ENCODE measurements at regions not wholly inside any gene's neighbourhood (a gene's known extent, or its start where the extent isn't known, plus 50 kb on each side); places are given as distances from the start of the nearest gene placed in this dataset.
"Not testable (repeated sequence)": the region's sequence is repeated elsewhere in the genome, so short reads cannot be mapped to it uniquely, and the experiment has no call there.

DNA sequence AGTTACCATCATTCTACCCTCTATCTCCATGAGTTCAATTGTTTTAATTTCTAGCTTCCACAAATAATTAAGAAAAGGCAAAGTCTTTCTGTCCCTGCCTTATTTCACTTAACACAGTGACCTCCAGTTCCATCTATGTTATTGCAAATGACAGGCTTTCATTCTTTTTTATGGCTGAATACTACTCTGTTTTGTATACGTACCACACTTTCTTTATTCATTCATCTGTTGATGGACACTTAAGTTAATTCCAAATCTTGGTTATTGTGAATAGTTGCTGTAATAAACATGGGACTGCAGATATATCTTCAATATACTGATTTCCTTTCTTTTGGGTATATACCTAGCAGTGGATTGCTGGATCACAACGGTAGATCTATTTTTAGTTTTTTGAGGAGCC lies 314.1 kb downstream of the SV2B start:
- DNase-seq (ENCODE audit: low read depth), result no peak

DNA sequence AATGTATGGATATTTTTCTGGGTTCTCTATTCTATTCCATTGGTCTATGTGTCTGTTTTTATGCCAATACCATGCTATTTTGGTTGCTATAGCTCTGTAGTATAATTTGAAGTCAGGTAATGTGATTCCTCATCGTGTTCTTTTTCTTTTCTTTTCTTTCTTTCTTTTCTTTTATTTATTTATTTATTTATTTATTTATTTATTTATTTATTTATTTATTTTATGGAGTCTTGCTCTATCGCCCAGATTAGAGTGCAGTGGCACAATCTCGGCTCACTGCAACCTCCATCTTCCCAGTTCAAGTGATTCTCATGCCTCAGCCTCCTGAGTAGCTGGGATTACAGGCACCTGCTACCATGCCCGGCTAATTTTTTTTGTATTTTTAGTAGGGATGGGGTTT lies 315.2 kb downstream of the SV2B start:
- not testable (repeated sequence) for DNase-seq (ENCODE audit: low read depth)

GRCh38 chr15:91420689-91421088 lies 320.6 kb downstream of the SV2B start:
- no peak for DNase-seq (ENCODE audit: low read depth)

DNA sequence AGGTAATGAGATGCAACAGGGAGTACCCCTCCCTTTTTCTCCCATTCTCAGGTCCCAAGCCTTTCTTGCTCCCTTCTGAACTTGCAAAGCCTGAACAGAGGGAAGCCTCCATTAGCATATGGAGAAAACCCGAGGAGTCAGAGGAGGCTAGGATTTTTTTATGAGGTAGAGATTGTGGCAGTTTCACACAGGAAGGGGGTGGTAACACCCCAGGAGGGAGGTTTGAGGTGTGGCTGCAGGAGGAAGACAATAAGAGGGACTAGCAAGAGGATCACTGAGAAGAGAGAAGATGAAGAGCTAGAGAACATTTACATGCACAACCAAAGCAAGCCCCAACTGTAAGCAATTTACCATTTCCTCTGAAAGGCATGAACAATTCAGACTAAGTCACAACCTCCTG lies 322.7 kb downstream of the SV2B start:
- no peak for DNase-seq (ENCODE audit: low read depth)

- DNase-seq (ENCODE audit: low read depth), result no peak
Observed at GRCh38 chr15:91424001-91424400, 323.9 kb downstream of the SV2B start.

DNA sequence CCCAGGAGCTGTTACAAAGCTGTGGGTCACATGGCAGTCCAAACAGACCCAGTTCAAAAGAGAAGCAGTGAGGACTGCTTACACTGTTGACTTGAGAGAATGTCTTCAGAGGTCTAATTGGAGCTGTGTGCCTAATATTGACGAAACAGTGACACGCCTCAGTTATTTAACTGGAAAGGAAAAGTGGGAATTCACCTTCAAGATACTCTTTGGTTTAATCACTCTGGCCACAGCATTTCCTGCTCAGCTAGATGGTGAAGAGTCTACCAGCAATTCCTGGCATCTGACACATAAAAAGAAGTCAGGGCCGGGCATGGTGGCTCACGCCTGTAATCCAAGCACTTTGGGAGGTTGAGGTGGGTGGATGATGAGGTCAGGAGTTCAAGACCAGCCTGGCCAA lies 326.4 kb downstream of the SV2B start:
- DNase-seq (ENCODE audit: low read depth), result no peak

DNA sequence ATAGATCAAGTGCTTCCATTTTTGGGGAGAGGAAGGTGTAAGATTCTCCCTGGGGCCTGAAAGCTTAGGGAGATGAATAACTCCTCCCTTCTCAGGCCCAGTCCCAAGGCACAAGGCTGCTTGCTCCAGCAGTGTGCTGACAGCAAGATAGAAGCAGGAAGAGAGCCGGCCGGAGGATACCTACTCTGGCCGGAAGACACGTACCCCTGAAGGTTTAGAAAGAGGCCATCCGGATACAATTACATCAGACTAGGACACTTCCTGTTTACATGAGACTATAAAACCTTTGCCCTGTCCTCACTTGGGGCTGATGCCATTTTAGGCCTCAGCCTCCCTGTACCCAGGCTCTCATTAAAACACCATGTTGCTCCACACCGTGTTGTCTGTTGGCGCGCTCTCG lies 329.9 kb downstream of the SV2B start:
- no peak for DNase-seq (ENCODE audit: low read depth)

- DNase-seq (ENCODE audit: low read depth), result no peak
Observed at GRCh38 chr15:91431041-91431715, 331.1 kb downstream of the SV2B start.

GRCh38 chr15:91435113-91435512 lies 335.1 kb downstream of the SV2B start:
- DNase-seq (ENCODE audit: low read depth), result no peak

- DNase-seq (ENCODE audit: low read depth), result no peak
Observed at GRCh38 chr15:91444656-91445055, 344.6 kb downstream of the SV2B start.

DNA sequence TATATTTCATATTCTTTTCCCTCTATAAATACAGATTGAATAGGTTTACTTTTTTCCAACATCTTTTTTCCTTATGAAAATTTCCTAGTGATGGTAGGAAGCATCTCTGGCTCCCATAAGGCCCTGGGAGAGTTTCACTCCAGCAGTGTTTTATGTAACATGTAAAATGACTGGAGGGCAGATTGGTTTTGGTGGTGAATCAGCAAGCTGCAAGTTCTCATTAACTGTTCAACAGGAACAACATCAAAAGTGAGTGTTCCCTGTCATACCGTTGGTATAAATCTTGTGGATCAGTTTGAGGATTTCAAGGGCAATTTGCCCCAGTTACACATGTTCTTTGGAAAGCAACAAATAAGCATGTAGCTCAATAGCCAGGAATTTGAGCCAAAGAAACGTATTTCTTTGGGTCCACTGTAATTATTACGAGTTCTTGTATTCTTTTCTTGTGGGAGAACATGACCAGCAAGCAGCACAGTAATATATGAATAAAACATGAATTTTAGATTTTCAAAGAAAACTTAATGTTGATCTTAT lies 345.7 kb downstream of the SV2B start:
- no peak for DNase-seq (ENCODE audit: low read depth)

- DNase-seq (ENCODE audit: low read depth), result no peak
Observed at GRCh38 chr15:91447991-91448644, 348.1 kb downstream of the SV2B start.

DNA sequence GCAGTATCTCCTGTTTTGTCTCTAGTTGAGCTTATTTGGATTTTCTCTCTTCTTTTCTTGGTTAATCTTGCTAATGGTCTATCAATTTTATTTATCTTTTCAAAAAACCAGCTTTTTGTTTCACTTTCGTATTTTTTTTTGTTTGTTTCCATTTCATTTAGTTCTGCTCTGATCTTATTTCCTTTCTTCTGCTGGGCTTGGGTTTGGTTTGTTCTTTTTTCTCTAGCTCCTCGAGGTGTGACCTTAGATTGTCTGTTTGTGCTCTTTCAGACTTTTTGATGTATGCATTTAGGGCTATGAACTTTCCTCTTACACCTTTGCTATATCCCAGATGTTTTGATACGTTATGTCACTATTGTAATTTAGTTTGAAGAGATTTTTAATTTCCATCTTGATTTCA lies 353.3 kb downstream of the SV2B start:
- DNase-seq (ENCODE audit: low read depth), result not testable (repeated sequence)

DNA sequence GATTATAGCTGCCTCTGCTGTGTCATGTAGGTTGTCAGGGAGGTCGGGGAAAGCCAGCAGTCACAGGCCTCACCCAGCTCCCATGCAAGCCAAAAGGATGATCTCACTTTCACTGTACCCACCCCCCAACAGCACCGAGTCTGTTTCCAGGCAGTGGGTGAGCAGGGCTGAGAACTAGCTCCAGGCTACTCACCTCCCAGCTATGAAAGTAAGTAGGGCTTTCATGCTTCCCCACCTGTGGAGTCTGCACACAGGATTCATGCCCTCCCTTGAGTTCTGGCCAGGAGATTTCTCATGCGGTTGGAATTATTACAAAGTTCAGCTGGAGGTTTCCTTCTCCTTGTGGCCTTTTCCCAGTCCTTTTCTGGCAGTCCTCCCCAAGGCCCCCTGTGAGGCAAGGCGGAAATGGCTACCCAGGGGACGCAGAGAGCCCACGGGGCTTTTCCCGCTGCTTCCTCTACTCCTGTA lies 356.2 kb downstream of the SV2B start:
- DNase-seq (ENCODE audit: low read depth), result no peak

DNA sequence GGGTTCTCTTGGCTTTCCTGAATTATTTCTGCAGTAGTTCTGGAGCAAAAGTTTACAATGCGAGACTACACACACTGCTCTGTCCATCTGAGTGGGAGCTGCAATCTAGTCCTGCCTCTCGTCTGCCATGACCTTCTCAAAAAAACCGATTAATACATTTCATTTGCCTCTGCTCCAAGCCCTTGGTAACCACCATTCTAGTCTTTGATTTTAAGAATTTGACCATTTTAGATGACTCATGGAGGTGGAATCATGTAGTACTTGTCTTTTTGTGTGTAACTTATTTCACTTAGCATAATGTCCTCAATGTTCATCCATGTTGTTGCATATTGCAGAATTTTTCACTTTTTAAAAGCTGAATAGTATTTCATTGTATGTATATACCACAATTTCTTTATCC lies 356.9 kb downstream of the SV2B start:
- DNase-seq (ENCODE audit: low read depth), result no peak

DNA sequence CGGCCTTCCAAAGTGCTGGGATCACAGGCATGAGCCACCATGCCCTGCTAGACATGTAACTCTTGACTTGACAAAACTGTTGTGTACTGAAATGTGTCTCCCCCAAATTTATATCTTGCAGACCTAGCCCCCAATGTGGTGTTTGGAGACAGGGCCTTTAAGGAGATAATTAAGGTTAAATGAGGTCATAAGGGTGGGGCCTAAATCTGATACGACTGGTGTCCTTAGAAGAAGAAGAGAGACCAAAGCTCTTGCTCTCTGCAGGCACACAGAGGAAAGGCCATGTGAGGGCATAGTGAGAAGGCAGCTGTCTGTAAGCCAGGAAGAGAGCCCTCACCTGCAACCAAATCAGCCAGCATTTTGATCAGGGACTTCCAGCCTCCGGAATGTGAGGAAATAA lies 361.3 kb downstream of the SV2B start:
- DNase-seq (ENCODE audit: low read depth), result no peak

DNA sequence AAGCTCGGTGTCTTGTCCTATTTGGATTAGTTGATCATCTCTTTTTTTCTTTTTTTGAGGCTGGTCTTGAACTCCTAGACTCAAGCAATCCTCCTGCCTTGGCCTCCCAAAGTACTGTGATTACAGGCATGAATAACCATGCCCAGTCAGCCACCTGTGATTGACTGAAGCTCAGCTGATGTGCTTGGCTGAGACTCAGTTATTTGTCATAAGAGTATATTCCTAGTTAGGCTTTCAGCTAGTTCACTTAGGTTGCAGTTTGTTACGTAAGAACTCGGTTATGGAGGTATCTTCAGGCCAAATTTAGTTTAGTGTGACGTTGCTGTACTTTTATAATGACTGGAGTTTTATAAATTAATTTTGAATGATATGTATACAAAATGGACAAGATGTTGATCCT lies 365.0 kb downstream of the SV2B start:
- no peak for DNase-seq (ENCODE audit: low read depth)

DNA sequence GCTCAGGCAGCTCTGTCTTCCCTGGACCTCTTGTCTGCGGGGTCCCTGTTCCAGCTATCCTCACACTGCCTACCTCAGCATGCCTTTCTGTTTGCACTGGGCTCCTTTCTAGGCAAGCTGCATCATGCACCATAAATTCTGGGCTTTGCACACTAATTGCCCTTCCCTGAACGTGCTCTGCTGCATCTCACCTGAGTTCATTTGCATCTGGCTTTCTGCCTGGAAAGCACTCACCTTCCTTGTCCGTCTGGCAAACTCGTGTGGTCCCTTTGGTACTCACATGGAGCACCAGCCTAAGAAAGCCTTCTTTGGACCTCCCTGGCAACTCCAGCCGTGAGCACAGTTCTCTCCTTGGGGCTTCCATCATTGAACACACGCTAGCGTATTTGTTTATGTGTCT lies 365.6 kb downstream of the SV2B start:
- DNase-seq (ENCODE audit: low read depth), result no peak

GRCh38 chr15:91468871-91469580 lies 369.0 kb downstream of the SV2B start:
- DNase-seq (ENCODE audit: low read depth), result no peak

GRCh38 chr15:91469632-91470567 lies 369.8 kb downstream of the SV2B start:
- DNase-seq (ENCODE audit: low read depth), result peak; percentile 57

- no peak for DNase-seq (ENCODE audit: low read depth)
Observed at GRCh38 chr15:91471468-91471867, 371.4 kb downstream of the SV2B start.

GRCh38 chr15:91472316-91472756 lies 372.3 kb downstream of the SV2B start:
- DNase-seq (ENCODE audit: low read depth), result no peak

Measured in stimulated activated CD8-positive, alpha-beta memory T cell treated with anti-CD3 and anti-CD28 coated beads, Interleukin-12 subunit alpha, Interleukin-12 subunit beta, amount 100 ng/mL, for 1 hour (primary cell).